HT1080 (cell line): ENCODE measurements at regions not wholly inside any gene's neighbourhood (a gene's known extent, or its start where the extent isn't known, plus 50 kb on each side); places are given as distances from the start of the nearest gene placed in this dataset.
"Not testable (repeated sequence)": the region's sequence is repeated elsewhere in the genome, so short reads cannot be mapped to it uniquely, and the experiment has no call there.

ENCODE experiments used
- DNase-seq: peaks from one replicate; pipeline ENCODE4 v3.0.0-alpha.2; 2015; ENCODE audit warnings: low read depth

DNA sequence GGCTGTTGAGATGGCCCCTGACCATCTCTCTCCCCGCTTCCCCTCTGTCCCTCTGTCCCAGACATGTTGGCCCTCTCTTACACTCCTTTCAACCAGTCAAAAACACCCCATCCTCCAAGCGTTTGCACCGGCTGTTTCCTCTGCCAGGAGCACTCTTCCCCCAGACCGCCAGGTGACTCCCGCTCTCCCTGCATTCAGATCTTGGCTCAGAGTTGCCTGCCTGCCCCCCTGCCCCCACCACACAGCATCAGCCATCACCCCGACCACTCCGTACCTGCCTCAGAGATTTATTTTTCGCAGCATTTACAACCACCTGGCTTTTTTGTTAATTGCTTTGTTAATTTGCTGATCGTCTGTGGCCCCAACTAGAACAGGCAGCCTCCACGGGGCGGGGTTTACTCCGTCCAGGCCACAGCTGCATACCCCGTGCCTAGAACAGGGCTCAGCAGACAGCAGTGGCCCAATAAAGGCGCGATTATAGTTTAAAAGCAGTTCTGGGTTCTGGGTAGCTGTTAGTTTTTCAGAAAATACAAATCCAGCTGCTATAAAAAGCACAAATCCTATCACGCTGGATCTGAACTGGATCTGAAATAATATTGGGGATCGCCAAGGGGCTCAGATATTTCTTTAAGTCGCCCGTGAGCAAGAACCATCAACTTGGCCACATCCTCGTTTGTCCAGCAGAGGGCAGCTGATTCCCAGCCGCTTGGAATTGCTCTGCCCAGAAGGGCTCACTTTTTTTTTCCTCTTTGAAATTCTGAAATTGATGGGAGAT lies 173.6 kb downstream of the IRF8 start:
- DNase-seq, result peak; percentile 42

DNA sequence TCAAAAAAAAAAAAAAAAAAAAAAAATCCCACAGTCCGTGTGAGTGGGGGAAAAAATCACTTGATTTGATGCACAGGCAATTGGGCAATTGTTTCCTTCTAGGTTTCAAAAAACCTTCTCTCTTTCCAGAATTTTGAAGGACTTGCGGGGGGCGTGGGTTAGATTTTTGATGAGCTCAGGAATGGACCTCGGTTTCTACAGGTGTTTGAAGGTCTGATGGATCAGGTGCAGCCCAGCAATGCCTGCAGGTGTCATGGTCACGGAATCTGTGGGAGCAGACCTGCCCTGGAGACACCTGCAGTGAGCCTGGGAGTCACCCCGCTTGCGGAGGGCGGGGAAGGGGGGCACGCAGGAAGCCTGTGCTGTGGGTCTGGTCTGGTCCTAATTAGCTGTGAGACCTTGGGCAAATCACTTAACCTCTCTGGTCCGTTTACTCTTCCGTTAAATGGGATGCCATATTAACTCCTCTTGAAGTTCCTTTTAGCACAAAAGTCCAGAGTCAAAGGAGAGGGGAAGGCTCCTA lies 174.2 kb downstream of the IRF8 start:
- no peak for DNase-seq

- no peak for DNase-seq
Observed at GRCh38 chr16:86073763-86074493, 175.0 kb downstream of the IRF8 start.

DNA sequence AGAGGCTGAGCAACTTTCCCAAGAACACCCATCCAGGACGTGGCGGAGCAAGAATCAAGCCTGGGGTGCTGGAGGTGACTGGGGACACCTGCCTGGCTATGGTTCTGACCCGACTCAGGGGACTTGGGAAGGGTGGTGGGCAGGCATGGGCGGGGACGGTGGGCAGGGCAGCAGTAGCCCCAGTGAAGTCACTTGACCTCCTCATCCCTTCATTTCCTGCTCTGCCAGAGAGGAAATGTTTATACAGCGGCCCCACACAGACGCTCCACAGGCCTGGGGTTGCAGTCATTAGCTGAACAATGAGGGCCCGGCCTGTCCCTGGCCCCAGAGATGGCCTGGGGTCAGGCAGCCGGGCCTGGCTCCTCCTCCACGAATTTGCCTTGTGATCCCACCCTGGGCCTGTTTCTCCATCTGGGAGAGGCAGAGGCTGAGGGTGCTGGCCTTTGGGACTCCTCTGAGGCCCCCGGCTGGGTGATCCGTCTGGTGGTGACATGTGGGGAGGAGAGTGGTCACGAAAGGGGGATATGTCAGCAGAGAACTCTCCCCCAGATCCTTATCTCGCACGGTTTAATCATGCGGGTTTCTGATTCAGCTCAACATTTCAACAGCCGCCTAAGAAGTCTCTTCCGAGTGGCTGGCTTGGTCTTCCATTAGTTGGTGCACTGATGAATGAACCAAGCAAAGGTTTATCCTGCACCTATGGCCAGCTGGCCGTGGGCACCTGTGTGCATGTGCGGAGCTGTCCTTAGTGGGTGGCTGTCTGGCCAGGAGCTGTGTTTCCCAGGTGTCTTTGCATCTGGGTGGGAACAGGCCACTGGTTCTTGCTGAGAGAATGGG lies 175.9 kb downstream of the IRF8 start:
- no peak for DNase-seq

GRCh38 chr16:86075488-86075785 lies 176.5 kb downstream of the IRF8 start:
- no peak for DNase-seq

- DNase-seq, result no peak
Observed at GRCh38 chr16:86075839-86076440, 177.0 kb downstream of the IRF8 start.

- DNase-seq, result no peak
Observed at GRCh38 chr16:86076606-86077005, 177.6 kb downstream of the IRF8 start.

- DNase-seq, result no peak
Observed at GRCh38 chr16:86077243-86077940, 178.4 kb downstream of the IRF8 start.

DNA sequence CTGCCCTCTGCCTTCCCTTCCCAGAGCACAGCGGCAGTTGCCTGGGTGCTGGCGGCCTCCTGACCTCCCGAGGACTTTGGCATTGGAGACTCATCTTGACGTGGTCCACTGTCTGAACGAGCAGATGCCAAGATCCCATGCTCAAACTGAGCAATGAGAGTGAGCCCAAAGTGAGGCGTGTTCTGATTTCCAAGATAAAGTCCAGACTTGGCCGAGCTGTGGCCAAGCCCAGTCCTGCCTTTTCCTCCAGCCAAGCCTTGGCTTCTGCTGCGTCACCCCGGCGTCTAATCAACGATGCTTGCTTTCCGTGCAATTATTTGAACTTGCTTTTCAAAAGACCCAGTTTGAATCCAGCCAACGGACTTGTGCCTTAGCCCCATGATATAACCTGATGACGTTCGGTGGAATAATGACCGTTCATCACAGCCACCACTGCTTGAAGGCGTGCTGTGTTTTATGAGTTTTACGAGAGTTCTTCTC lies 179.2 kb downstream of the IRF8 start:
- DNase-seq, result no peak

DNA sequence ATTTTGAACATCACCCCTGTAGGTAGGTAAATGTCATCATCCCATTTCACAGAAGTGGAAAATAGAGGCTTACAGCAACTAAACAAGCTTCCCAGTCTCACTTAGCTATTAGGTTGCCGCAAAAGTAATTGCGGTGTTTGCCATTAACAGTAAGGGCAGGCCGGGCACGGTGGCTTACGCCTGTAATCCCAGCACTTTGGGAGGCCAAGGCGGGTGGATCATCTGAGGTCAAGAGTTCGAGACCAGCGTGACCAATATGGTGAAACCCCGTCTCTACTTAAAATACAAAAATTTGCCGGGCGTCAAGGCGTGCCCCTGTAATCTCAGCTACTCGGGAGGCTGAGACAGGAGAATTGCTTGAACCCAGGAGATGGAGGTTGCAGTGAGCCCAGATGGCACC lies 179.7 kb downstream of the IRF8 start:
- DNase-seq, result not testable (repeated sequence)

GRCh38 chr16:86079255-86079885 lies 180.4 kb downstream of the IRF8 start:
- no peak for DNase-seq

DNA sequence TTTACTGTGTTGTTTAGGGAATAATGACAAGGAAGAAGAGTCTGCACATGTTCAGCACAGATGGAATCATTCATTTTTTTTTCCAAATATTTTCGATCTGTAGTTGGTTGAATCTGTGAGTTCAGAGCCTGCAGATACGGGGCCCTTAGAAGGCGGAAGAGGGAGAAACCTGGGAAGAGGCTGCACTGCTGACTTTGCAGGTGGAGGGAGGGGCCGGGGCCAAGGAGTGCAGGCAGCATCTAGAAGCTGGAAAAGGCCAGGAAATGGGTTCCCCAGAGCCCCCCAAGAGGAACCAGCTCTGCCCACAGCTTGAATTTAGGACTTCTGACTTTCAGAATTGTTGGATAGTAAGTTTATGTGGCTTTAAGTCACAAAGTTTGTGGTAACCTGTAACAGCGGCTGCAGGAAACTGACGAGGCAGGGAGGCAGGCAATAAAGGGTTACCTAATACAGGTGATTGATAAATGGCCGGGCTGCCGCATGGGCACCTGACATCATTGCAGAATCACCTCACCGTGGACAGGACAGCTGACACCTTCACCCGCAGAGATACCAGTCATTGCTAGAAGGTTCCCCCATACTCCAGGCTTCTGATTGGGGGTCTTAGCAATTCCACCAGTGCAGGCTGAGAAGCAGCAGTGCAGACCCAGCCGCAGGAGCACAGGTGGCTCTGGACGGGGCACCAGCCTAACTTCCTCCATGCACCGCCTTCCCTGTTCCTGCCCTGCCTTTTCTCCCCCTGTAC lies 181.3 kb downstream of the IRF8 start:
- DNase-seq, result no peak

DNA sequence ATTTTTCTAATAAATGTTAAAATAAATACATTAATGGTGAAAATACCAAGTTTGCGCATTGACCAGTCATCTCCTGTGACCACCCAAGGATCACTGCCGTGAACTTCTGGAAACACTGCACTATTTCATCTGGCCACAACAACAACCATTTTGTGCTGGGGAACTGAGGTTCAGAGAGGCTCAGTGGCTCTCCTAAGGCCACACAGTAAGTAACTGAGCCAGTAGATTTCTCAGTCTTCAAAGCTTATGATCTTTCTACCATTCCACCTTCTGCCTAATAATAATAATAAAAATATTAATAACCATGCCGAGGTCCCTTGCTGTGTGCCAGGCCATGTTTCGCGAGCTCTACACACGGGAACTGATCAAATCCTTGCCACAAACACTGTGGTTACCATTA lies 182.0 kb downstream of the IRF8 start:
- no peak for DNase-seq

DNA sequence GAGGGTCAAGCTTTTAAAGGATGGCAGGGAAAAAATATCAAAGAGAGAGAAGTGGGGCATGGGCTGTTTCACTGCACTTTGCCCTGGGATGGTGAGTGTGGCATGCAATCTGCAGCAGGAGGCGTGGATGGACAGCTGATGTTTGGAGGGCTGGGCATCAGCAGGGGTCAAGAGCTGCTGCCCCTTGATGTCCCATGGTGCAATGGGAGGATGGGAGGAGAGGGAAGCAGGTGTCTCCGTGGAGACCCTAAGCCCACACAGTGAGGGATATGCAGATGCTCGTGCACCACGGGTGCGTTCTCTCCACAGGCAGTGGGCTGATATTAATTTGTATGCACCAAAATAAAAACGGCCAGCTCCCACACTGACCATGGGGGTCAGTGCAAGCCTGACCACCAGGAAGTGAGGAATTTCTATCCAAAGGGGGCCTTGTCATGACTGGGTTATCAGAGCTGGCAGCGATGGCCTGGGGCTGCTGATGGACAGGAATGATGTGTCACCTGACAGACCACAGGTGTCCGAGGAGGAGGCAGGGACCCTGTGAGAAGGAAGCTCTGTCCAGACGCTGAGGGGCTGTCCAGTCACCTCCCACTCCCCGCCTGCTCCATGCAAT lies 183.6 kb downstream of the IRF8 start:
- no peak for DNase-seq

- DNase-seq, result no peak
Observed at GRCh38 chr16:86083382-86084002, 184.5 kb downstream of the IRF8 start.

- no peak for DNase-seq
Observed at GRCh38 chr16:86085161-86085611, 186.2 kb downstream of the IRF8 start.

DNA sequence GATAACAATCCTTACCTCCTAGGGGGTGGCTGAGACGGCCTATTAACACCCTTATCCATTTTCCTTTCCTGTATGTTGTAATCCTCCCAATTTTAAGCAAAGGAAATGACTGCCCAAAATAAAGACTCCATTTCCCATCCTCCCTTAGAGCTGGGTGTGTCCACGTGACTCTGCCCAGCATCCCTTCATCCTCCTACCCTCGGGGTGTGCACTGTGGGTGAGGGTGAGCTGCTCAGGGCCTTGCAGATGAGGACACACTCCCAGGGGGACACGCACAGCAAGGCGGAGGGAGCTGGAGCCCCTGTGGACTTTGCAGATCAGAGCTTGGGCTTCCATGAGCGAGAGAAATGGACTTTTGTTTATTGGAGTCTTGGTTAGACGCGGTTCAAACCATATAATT lies 186.8 kb downstream of the IRF8 start:
- no peak for DNase-seq

- DNase-seq, result no peak
Observed at GRCh38 chr16:86086471-86086870, 187.5 kb downstream of the IRF8 start.
